HEK293 (cell line): ENCODE measurements at regions not wholly inside any gene's neighbourhood (a gene's known extent, or its start where the extent isn't known, plus 50 kb on each side); places are given as distances from the start of the nearest gene placed in this dataset.

ENCODE experiments used
- CTCF ChIA-PET: fragments of 350-600 bp; formaldehyde crosslinking; extraction: SDS; loops from one replicate; lab custom pipeline; 2021; ENCODE audit warnings: antibody characterized with exemption; lab: Yijun Ruan, JAX
- POLR2A ChIA-PET: fragments of 300-600 bp; formaldehyde crosslinking; extraction: SDS; loops from one replicate; lab custom pipeline; 2020; ENCODE audit warnings: antibody characterized with exemption, inconsistent platforms; lab: Yijun Ruan, JAX
- H3K27ac ChIP-seq: fragments of 200-500 bp; sonication (Bioruptor generic); 2 replicates; pipeline ENCODE4 v1.5.1; 2014; ENCODE audit warnings: low read depth, low read length, control low read depth, inconsistent platforms; ENCODE audit errors: extremely low read depth
- H3K36me3 ChIP-seq, 2 experiments: fragments of 200-500 bp in 1 of 2; sonication (Bioruptor generic) in 1 of 2; 1 replicate in 1 of 2; 2 replicates in 1 of 2; pipeline ENCODE4 v1.5.1; 2014 to 2017; ENCODE audit warnings: inconsistent platforms in 2 of 2, low read length in 2 of 2; ENCODE audit not compliant: control insufficient read depth in 2 of 2, insufficient read depth in 1 of 2
- H3K4me1 ChIP-seq: fragments of 200-500 bp; sonication (Bioruptor generic); 2 replicates; pipeline ENCODE4 v1.5.1; 2014; ENCODE audit warnings: mild to moderate bottlenecking, low read length, inconsistent platforms; ENCODE audit not compliant: control insufficient read depth, insufficient read depth
- H3K4me3 ChIP-seq: 2 replicates; pipeline ENCODE4 v1.5.1; 2011; ENCODE audit warnings: low read depth, mild to moderate bottlenecking, control low read depth, low read length, moderate library complexity
- H3K9me3 ChIP-seq: fragments of 200-500 bp; sonication (Bioruptor generic); 2 replicates; pipeline ENCODE4 v1.5.1; 2014; ENCODE audit warnings: low read depth, low read length, inconsistent platforms; ENCODE audit not compliant: control insufficient read depth, insufficient read depth
- EGR2 ChIP-seq: fragments of 450-650 bp; formaldehyde crosslinking; IDR thresholded peaks from 2 replicates; pipeline ENCODE4 v1.5.1; 2016; ENCODE audit warnings: low read depth, missing biosample characterization, missing genetic modification characterization
- FEZF1 ChIP-seq: fragments of 450-650 bp; formaldehyde crosslinking; IDR thresholded peaks from 2 replicates; pipeline ENCODE4 v1.5.1; 2016; ENCODE audit warnings: missing biosample characterization, missing genetic modification characterization
- HIC1 ChIP-seq: fragments of 450-650 bp; formaldehyde crosslinking; IDR thresholded peaks from 2 replicates; pipeline ENCODE4 v1.5.1; 2016; ENCODE audit warnings: missing biosample characterization, missing genetic modification characterization
- KLF7 ChIP-seq: fragments of 450-650 bp; formaldehyde crosslinking; IDR thresholded peaks from 2 replicates; pipeline ENCODE4 v1.5.1; 2016; ENCODE audit warnings: missing biosample characterization, missing genetic modification characterization, borderline replicate concordance
- OSR2 ChIP-seq: fragments of 450-650 bp; formaldehyde crosslinking; IDR thresholded peaks from 2 replicates; pipeline ENCODE4 v1.5.1; 2016; ENCODE audit warnings: missing biosample characterization, missing genetic modification characterization
- PRDM1 ChIP-seq: fragments of 450-650 bp; formaldehyde crosslinking; IDR thresholded peaks from 2 replicates; pipeline ENCODE4; 2016; ENCODE audit warnings: missing biosample characterization, missing genetic modification characterization
- PRDM10 ChIP-seq: fragments of 450-650 bp; formaldehyde crosslinking; IDR thresholded peaks from 2 replicates; pipeline ENCODE4 v1.5.1; 2016; ENCODE audit warnings: missing biosample characterization, missing genetic modification characterization
- REST ChIP-seq: fragments of 450-650 bp; formaldehyde crosslinking; IDR thresholded peaks from 2 replicates; pipeline ENCODE4 v1.5.1; 2016; ENCODE audit warnings: missing biosample characterization, missing genetic modification characterization
- SP3 ChIP-seq: fragments of 450-650 bp; formaldehyde crosslinking; IDR thresholded peaks from 2 replicates; pipeline ENCODE4 v1.5.1; 2016; ENCODE audit warnings: missing biosample characterization, missing genetic modification characterization
- ZFP37 ChIP-seq: fragments of 450-650 bp; formaldehyde crosslinking; IDR thresholded peaks from 2 replicates; pipeline ENCODE4 v1.5.1; 2016; ENCODE audit warnings: missing biosample characterization, missing genetic modification characterization
- ZNF121 ChIP-seq: fragments of 450-650 bp; formaldehyde crosslinking; IDR thresholded peaks from 2 replicates; pipeline ENCODE4 v1.5.1; 2016; ENCODE audit warnings: missing biosample characterization, missing genetic modification characterization
- ZNF157 ChIP-seq: fragments of 450-650 bp; formaldehyde crosslinking; IDR thresholded peaks from 2 replicates; pipeline ENCODE4 v1.5.1; 2016; ENCODE audit warnings: missing biosample characterization, missing genetic modification characterization
- ZNF175 ChIP-seq: fragments of 450-650 bp; formaldehyde crosslinking; IDR thresholded peaks from 2 replicates; pipeline ENCODE4 v1.5.1; 2016; ENCODE audit warnings: missing biosample characterization, missing genetic modification characterization
- ZNF211 ChIP-seq: fragments of 450-650 bp; formaldehyde crosslinking; IDR thresholded peaks from 2 replicates; pipeline ENCODE4 v1.5.1; 2016; ENCODE audit warnings: low read depth, missing biosample characterization, missing genetic modification characterization
- ZNF354C ChIP-seq: fragments of 450-650 bp; formaldehyde crosslinking; IDR thresholded peaks from 2 replicates; pipeline ENCODE4 v1.5.1; 2016; ENCODE audit warnings: missing biosample characterization, missing genetic modification characterization, low read depth, borderline replicate concordance
- ZNF391 ChIP-seq: fragments of 450-650 bp; formaldehyde crosslinking; IDR thresholded peaks from 2 replicates; pipeline ENCODE4 v1.5.1; 2016; ENCODE audit warnings: low read depth, missing biosample characterization, missing genetic modification characterization, borderline replicate concordance
- ZNF423 ChIP-seq: fragments of 450-650 bp; formaldehyde crosslinking; IDR thresholded peaks from 2 replicates; pipeline ENCODE4 v1.5.1; 2016; ENCODE audit warnings: missing biosample characterization, missing genetic modification characterization
- ZNF548 ChIP-seq: fragments of 450-650 bp; formaldehyde crosslinking; IDR thresholded peaks from 2 replicates; pipeline ENCODE4 v1.5.1; 2016; ENCODE audit warnings: missing biosample characterization, missing genetic modification characterization
- ZNF560 ChIP-seq: fragments of 450-650 bp; formaldehyde crosslinking; IDR thresholded peaks from 2 replicates; pipeline ENCODE4 v1.5.1; 2017; ENCODE audit warnings: missing biosample characterization, missing genetic modification characterization, borderline replicate concordance
- ZNF571 ChIP-seq: fragments of 450-650 bp; formaldehyde crosslinking; IDR thresholded peaks from 2 replicates; pipeline ENCODE4 v1.5.0; 2017; ENCODE audit warnings: missing biosample characterization, missing genetic modification characterization
- ZNF664 ChIP-seq: fragments of 450-650 bp; formaldehyde crosslinking; IDR thresholded peaks from 2 replicates; pipeline ENCODE4 v1.5.1; 2016; ENCODE audit warnings: missing biosample characterization, missing genetic modification characterization
- ZNF776 ChIP-seq: fragments of 450-650 bp; formaldehyde crosslinking; IDR thresholded peaks from 2 replicates; pipeline ENCODE4 v1.5.0; 2017; ENCODE audit warnings: missing biosample characterization, missing genetic modification characterization, borderline replicate concordance
- ZSCAN16 ChIP-seq: fragments of 450-650 bp; formaldehyde crosslinking; IDR thresholded peaks from 2 replicates; pipeline ENCODE4 v1.5.1; 2016; ENCODE audit warnings: missing biosample characterization, missing genetic modification characterization
- TF ChIP-seq, protein P1 (sequence below): fragments of 450-650 bp; formaldehyde crosslinking; IDR thresholded peaks from 2 replicates; pipeline ENCODE4 v1.5.1; 2016; ENCODE audit warnings: missing biosample characterization, missing genetic modification characterization
- TF ChIP-seq, protein P2 (sequence below): fragments of 450-650 bp; formaldehyde crosslinking; IDR thresholded peaks from 2 replicates; pipeline ENCODE4 v1.5.1; 2016; ENCODE audit warnings: missing biosample characterization, missing genetic modification characterization

- TF ChIP-seq PRDM10 (tag by site-specific recombination): no peak
- no peak for TF ChIP-seq OSR2 (tag by site-specific recombination)
- TF ChIP-seq REST (tag by site-specific recombination): no peak
- TF ChIP-seq ZNF157 (tag by site-specific recombination): no peak
- no peak for TF ChIP-seq ZNF560
- TF ChIP-seq KLF7 (tag by site-specific recombination): no peak
- TF ChIP-seq, protein P1, sequence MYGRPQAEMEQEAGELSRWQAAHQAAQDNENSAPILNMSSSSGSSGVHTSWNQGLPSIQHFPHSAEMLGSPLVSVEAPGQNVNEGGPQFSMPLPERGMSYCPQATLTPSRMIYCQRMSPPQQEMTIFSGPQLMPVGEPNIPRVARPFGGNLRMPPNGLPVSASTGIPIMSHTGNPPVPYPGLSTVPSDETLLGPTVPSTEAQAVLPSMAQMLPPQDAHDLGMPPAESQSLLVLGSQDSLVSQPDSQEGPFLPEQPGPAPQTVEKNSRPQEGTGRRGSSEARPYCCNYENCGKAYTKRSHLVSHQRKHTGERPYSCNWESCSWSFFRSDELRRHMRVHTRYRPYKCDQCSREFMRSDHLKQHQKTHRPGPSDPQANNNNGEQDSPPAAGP (tag by site-specific recombination): no peak
- no peak for TF ChIP-seq ZNF548 (tag by site-specific recombination)
- no peak for TF ChIP-seq ZNF391 (tag by site-specific recombination)
- TF ChIP-seq HIC1: no peak
These were observed 132.8 kb upstream of the PDZRN3 start (continued) for GRCh38 chr3:73757536-73757935.

- ChIA-PET POLR2A (no interaction called here), CTCF (interaction anchor here (0.7 kb wide), 1 partner anchor 9 kb away, joined by 3 read pairs; no protein-coding TSS in a partner anchor)
- Histone ChIP-seq H3K4me1 (no peaks in the 10 kb centered on the region), H3K4me3 (no peak overlapping the region), H3K9me3 (no peaks in the 10 kb centered on the region), H3K36me3 (no peaks in the 10 kb centered on the region), H3K27ac (no peak overlapping the region)
- no peak for TF ChIP-seq PRDM1 (tag by site-specific recombination)
- TF ChIP-seq, protein P1 (tag by site-specific recombination): no peak
- TF ChIP-seq ZFP37 (tag by site-specific recombination): no peak
- TF ChIP-seq ZNF571: no peak
- TF ChIP-seq ZNF664 (tag by site-specific recombination): no peak
- TF ChIP-seq EGR2 (tag by site-specific recombination): no peak
- no peak for TF ChIP-seq ZNF423 (tag by site-specific recombination)
- TF ChIP-seq, protein P2, sequence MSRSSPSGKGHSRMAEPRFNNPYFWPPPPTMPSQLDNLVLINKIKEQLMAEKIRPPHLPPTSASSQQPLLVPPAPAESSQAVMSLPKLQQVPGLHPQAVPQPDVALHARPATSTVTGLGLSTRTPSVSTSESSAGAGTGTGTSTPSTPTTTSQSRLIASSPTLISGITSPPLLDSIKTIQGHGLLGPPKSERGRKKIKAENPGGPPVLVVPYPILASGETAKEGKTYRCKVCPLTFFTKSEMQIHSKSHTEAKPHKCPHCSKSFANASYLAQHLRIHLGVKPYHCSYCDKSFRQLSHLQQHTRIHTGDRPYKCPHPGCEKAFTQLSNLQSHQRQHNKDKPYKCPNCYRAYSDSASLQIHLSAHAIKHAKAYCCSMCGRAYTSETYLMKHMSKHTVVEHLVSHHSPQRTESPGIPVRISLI (tag by site-specific recombination): no peak
- TF ChIP-seq ZNF354C: no peak
- no peak for TF ChIP-seq ZNF776
- TF ChIP-seq ZSCAN16 (tag by site-specific recombination): no peak
- no peak for TF ChIP-seq FEZF1 (tag by site-specific recombination)
- no peak for TF ChIP-seq ZNF211 (tag by site-specific recombination)
- no peak for TF ChIP-seq ZNF121 (tag by site-specific recombination)
- no peak for TF ChIP-seq ZNF175 (tag by site-specific recombination)
- no peak for TF ChIP-seq SP3 (tag by site-specific recombination)
These were observed 129.2 kb upstream of the PDZRN3 start for GRCh38 chr3:73753985-73754384.
